ENCODE measurements at regions not wholly inside any gene's neighbourhood (a gene's known extent, or its start where the extent isn't known, plus 50 kb on each side); places are given as distances from the start of the nearest gene placed in this dataset.

DNA sequence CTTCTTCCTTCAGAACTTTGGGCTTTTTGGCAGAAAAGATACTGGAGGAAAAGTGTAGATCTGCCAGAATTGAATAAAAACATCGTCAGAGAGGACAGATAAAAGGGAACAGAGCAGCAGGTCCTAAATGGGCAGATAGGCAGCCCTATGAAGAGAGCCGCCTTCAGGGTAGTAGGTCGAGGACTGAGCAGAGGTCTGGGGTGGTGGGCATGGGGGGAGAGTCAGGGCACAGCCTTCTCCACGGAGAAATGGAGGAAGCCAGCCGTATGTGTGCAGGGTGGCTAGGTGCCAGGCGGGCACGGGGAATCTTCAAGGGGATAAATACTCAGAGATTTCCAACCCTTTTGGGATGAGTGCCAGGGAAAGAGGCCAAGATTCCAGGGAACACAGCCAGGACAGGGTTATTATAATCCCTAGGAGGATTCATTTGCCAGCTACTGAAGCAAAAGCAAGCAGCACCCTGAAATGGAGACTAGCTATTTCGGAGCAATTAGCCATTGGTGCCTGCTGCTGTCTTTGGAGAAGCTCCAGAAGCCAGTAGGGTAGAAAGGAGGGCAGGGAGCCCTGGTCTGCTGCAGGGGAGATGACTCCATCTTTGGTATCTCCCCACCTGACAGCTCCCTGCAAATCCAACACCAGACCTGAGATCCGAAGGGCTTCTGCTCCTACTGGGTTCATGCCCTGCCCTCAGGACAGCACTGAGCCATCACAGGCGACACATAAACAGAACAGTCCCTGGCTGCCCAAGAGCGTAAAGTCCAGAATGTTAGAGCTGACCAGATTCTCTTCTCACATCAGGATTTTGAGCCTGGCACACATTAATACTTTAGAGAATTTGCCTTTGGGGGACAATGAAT is 174.5 kb upstream of the NTM start:
- Histone ChIP-seq H3K9me3 (ENCODE audit: severe bottlenecking) (no peaks in the 10 kb centered on the region), H3K4me3 (ENCODE audit: low read depth, low read length) (no peak overlapping the region), H3K27ac (no peak overlapping the region), H3K27me3 (ENCODE audit: insufficient read depth, low read depth, severe bottlenecking) (no peaks in the 10 kb centered on the region), H3K36me3 (no peaks in the 10 kb centered on the region)
- TF ChIP-seq, protein P1, sequence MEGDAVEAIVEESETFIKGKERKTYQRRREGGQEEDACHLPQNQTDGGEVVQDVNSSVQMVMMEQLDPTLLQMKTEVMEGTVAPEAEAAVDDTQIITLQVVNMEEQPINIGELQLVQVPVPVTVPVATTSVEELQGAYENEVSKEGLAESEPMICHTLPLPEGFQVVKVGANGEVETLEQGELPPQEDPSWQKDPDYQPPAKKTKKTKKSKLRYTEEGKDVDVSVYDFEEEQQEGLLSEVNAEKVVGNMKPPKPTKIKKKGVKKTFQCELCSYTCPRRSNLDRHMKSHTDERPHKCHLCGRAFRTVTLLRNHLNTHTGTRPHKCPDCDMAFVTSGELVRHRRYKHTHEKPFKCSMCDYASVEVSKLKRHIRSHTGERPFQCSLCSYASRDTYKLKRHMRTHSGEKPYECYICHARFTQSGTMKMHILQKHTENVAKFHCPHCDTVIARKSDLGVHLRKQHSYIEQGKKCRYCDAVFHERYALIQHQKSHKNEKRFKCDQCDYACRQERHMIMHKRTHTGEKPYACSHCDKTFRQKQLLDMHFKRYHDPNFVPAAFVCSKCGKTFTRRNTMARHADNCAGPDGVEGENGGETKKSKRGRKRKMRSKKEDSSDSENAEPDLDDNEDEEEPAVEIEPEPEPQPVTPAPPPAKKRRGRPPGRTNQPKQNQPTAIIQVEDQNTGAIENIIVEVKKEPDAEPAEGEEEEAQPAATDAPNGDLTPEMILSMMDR (IDR thresholded peaks at IDR 0.05; ENCODE audit: low read depth, low read length): no peak
- DNase-seq: no peak

DNA sequence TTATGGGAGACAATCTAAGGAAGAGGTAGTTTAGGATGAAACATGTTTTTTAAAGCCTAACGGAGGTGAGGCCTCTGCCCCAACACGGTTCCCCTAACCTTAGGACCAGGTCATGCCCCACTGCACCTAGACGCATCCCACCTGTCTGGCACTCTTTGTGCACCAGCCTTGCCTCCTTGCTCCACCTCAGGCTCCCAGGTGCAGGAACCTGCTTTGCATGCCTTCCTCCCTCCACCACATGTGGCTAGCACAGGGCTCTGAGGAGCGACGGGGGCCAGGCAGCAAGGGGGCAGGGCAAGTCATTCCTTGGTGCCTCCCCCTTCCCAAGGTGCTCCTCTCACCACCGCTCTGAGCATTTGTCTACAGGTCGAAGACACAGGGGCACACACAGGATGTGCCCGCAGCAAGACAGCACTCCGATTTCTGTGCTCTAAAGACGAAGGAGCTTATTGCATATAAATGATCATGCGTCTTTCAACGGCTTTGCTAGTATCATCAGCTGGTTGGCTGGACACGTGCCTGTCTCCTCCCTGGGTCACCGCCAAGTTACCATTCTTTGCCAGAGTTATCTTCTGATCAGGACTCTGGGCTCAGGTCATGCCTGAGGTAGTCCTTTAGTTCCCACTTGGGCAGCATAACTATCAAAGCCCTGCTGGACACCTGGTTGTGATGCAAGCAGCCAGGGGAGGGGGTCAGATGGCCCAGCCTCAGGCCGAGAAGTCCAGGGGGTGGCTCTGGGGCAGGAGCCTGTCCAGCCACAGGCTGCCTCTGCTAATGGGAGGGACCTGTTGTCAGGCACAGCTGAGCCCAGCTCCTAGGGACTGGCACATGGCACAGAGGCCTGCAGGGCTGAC is 172.0 kb upstream of the NTM start:
- Histone ChIP-seq H3K4me3 (ENCODE audit: low read depth, low read length) (no peak overlapping the region), H3K36me3 (no peaks in the 10 kb centered on the region), H3K27me3 (ENCODE audit: insufficient read depth, low read depth, severe bottlenecking) (no peaks in the 10 kb centered on the region), H3K27ac (no peak overlapping the region), H3K9me3 (ENCODE audit: severe bottlenecking) (no peaks in the 10 kb centered on the region)
- TF ChIP-seq, protein P1 (IDR thresholded peaks at IDR 0.05; ENCODE audit: low read depth, low read length): no peak
- no peak for DNase-seq

DNA sequence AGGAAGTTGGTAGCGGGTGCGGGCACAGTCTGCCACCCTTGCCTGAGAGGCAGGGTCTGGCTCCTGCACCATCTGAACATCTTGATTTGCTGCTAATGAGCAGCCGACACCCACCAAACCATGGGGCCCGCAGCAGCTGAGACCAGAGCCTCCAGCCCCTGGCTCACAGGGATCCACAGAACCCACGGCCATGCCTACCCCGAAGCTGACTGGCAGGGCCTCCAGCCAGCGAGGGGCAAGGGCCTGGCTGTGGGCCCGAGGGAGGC is 171.5 kb upstream of the NTM start:
- Histone ChIP-seq H3K36me3 (no peaks in the 10 kb centered on the region), H3K27ac (no peak overlapping the region), H3K27me3 (ENCODE audit: insufficient read depth, low read depth, severe bottlenecking) (no peaks in the 10 kb centered on the region), H3K9me3 (ENCODE audit: severe bottlenecking) (no peaks in the 10 kb centered on the region), H3K4me3 (ENCODE audit: low read depth, low read length) (no peak overlapping the region)
- DNase-seq: no peak
- TF ChIP-seq, protein P1 (IDR thresholded peaks at IDR 0.05; ENCODE audit: low read depth, low read length): no peak

DNA sequence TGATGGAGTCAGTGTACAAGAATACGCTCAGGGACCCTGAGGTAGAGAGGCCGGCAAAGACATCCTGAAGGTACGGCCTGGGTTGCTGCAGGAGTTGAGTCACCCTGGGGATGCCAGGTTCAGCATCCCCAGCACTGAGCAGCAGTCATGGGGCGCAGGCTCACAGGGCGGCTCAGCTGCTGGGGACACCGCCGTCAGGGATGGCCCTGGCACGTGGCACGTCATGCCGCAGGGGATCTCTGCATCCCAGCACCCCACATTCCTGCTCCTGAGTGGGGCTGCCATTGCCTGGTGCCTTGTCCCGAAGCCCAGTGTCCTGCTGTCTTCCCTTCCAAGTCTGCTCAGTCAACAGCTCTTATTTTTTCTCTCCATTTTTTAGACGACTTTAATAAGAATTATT is 168.7 kb upstream of the NTM start:
- TF ChIP-seq, protein P1 (IDR thresholded peaks at IDR 0.05; ENCODE audit: low read depth, low read length): no peak
- DNase-seq: no peak
- no peaks in the 10 kb centered on the region for H3K36me3 ChIP-seq
- no peak overlapping the region for H3K4me3 ChIP-seq (ENCODE audit: low read depth, low read length)
- no peak overlapping the region for H3K27ac ChIP-seq
- no peaks in the 10 kb centered on the region for H3K9me3 ChIP-seq (ENCODE audit: severe bottlenecking)
- H3K27me3 ChIP-seq (ENCODE audit: insufficient read depth, low read depth, severe bottlenecking): no peaks in the 10 kb centered on the region

DNA sequence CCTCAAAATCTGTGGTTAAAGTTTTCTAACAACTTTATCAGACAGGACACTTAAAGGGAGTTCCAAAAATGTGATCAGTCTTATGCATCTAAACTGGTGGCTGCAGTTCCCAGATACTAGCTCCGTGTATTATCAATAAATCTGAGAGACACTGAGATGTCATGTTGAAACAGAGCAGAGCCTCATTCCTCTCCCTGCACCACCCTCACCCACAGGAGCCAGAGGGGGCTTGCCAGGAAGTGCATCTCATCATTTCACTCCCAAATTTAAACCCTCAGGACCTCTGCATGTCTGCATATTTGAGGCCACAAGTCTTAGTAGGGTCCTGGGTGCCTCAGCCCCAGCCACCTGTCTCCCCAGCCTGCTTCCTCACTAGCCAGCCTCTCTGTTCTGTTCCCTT is 167.4 kb upstream of the NTM start:
- TF ChIP-seq, protein P1 (IDR thresholded peaks at IDR 0.05; ENCODE audit: low read depth, low read length): no peak
- no peaks in the 10 kb centered on the region for H3K36me3 ChIP-seq
- H3K27ac ChIP-seq: no peak overlapping the region
- no peak for DNase-seq
- no peak overlapping the region for H3K4me3 ChIP-seq (ENCODE audit: low read depth, low read length)
- H3K27me3 ChIP-seq (ENCODE audit: insufficient read depth, low read depth, severe bottlenecking): no peaks in the 10 kb centered on the region
- H3K9me3 ChIP-seq (ENCODE audit: severe bottlenecking): no peaks in the 10 kb centered on the region

All from WERI-Rb-1 (cell line).